Neural progenitor cell (in vitro differentiated cells): ENCODE measurements at regions not wholly inside any gene's neighbourhood (a gene's known extent, or its start where the extent isn't known, plus 50 kb on each side); places are given as distances from the start of the nearest gene placed in this dataset.

Source experiments
- DNase-seq: peaks from one replicate; pipeline ENCODE4 v3.0.0-alpha.2; 2016; ENCODE audit warnings: low spot score
- H2AFZ ChIP-seq: fragments of 200-600 bp; sonication (generic); replicated peaks from 2 replicates; pipeline ENCODE4 v1.6.1; 2016; ENCODE audit warnings: antibody characterized with exemption
- H3F3A ChIP-seq: fragments of 200-600 bp; sonication (generic); 2 replicates; pipeline ENCODE4 v1.6.1; 2016; ENCODE audit warnings: antibody characterized with exemption, low read depth
- H3K27ac ChIP-seq: fragments of 200-600 bp; sonication (generic); 2 replicates; pipeline ENCODE4 v1.5.1; 2016; ENCODE audit warnings: mild to moderate bottlenecking
- H3K27me3 ChIP-seq: fragments of 200-600 bp; sonication (generic); 2 replicates; pipeline ENCODE4 v1.6.1; 2016; ENCODE audit warnings: mild to moderate bottlenecking, moderate library complexity
- H3K36me3 ChIP-seq: fragments of 200-600 bp; sonication (generic); 2 replicates; pipeline ENCODE4 v1.5.1; 2016
- H3K4me1 ChIP-seq: fragments of 200-600 bp; sonication (generic); 2 replicates; pipeline ENCODE4 v1.6.1; 2016; ENCODE audit warnings: mixed run types
- H3K4me2 ChIP-seq: fragments of 200-600 bp; sonication (generic); 2 replicates; pipeline ENCODE4 v1.6.1; 2016
- H3K4me3 ChIP-seq: fragments of 200-600 bp; sonication (generic); 2 replicates; pipeline ENCODE4 v1.5.1; 2016
- H3K79me2 ChIP-seq: fragments of 200-600 bp; sonication (generic); 2 replicates; pipeline ENCODE4 v1.6.1; 2016; ENCODE audit warnings: low read depth
- H3K9ac ChIP-seq: fragments of 200-600 bp; sonication (generic); 2 replicates; pipeline ENCODE4 v1.6.1; 2016
- H3K9me3 ChIP-seq: fragments of 200-600 bp; sonication (generic); 2 replicates; pipeline ENCODE4 v1.5.1; 2016; ENCODE audit warnings: low read depth
- H4K20me1 ChIP-seq: fragments of 200-600 bp; sonication (generic); 2 replicates; pipeline ENCODE4 v1.6.1; 2016; ENCODE audit warnings: low read depth
- H3K27ac Mint-ChIP-seq: 3 replicates; pipeline ENCODE4 v1.8.0; 2021; ENCODE audit warnings: mixed read lengths
- H3K27me3 Mint-ChIP-seq: 2 replicates; pipeline ENCODE4 v1.8.0; 2022; ENCODE audit warnings: low read depth, mild to moderate bottlenecking, inconsistent platforms, moderate library complexity, mixed read lengths; ENCODE audit not compliant: insufficient read depth
- H3K36me3 Mint-ChIP-seq: 3 replicates; pipeline ENCODE4 v1.8.0; 2021; ENCODE audit warnings: mixed read lengths
- H3K4me1 Mint-ChIP-seq: 3 replicates; pipeline ENCODE4 v1.8.0; 2021; ENCODE audit warnings: mixed read lengths
- H3K4me3 Mint-ChIP-seq: 3 replicates; pipeline ENCODE4 v1.8.0; 2021; ENCODE audit warnings: mild to moderate bottlenecking, moderate library complexity, mixed read lengths
- H3K9me3 Mint-ChIP-seq: 3 replicates; pipeline ENCODE4 v1.8.0; 2020; ENCODE audit warnings: mixed read lengths
- CTCF ChIP-seq: fragments of 200-600 bp; sonication (generic); IDR thresholded peaks from 2 replicates; pipeline ENCODE4 v1.5.1; 2017; ENCODE audit warnings: antibody characterized with exemption, mild to moderate bottlenecking
- EZH2 ChIP-seq: fragments of 200-600 bp; sonication (generic); IDR thresholded peaks from 2 replicates; pipeline ENCODE4 v1.6.1; 2017; ENCODE audit warnings: antibody characterized with exemption, mild to moderate bottlenecking, moderate library complexity
- EZH2phosphoT487 ChIP-seq: fragments of 200-600 bp; sonication (generic); IDR thresholded peaks from 2 replicates; pipeline ENCODE4 v1.6.1; 2017; ENCODE audit warnings: antibody characterized with exemption

DNA sequence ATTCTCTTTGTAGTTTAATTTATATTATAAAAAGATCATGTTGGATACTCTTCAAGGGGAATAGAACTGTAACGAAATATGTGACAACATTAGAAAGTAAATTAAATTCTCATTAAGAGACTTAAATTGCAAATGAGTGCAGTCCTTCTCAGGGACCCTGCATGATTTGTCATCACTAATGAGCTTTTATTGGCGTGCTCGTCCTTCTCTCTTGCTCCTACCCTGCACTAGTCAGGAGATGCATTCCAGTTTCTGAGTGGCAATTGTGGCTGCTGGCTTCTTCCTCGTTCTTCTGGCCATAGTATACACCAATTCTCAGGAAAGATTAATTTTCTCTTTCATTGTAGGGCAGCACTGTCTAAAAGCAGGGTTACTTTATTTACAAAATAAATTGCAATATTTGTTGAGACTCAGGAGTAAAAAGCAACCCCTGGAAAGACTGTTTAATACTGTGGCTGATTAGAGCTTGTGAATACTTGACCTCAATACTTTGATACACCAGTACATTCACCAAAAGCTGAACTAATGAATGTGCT, 376.3 kb upstream of the CHD1 start:
- Histone ChIP-seq H3K27ac (no peak overlapping the region), H3K9ac (no peak overlapping the region), H3K4me1 (no peaks in the 10 kb centered on the region), H3F3A (no peaks in the 10 kb centered on the region), H3K36me3 (no peaks in the 10 kb centered on the region), H3K4me2 (no peak overlapping the region), H3K27me3 (no peaks in the 10 kb centered on the region), H3K9me3 (no peaks in the 10 kb centered on the region), H4K20me1 (no peaks in the 10 kb centered on the region), H2AFZ (no peak overlapping the region), H3K79me2 (no peaks in the 10 kb centered on the region), H3K4me3 (no peak overlapping the region)
- Mint-ChIP-seq H3K27ac (no peak overlapping the region), H3K36me3 (no peaks in the 10 kb centered on the region), H3K27me3 (no peaks in the 10 kb centered on the region), H3K4me1 (no peaks in the 10 kb centered on the region), H3K9me3 (no peaks in the 10 kb centered on the region), H3K4me3 (no peak overlapping the region)
- no peak for TF ChIP-seq CTCF
- no peak for TF ChIP-seq EZH2phosphoT487
- no peak for TF ChIP-seq EZH2
- no peak for DNase-seq

DNA sequence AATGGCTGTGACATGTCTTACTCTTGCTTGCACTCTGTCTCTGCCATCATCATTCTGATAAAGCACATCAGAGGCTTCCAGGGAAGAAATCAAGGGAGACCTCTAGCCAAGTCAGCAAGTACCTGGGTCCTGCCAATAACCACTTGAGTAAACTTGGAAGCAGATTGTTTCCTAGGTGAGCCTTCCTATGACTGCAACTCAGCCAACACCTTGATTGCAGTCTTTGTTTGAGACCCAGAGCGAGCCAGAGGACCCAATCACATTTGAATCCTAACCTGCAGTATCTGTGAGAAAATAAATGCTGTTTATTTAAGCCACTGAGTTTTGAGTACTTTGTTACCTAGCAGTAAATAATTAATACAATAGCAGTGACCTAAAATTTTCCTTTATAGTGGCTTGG, 356.8 kb upstream of the CHD1 start:
- Mint-ChIP-seq H3K36me3 (no peaks in the 10 kb centered on the region), H3K27me3 (no peaks in the 10 kb centered on the region), H3K4me1 (no peaks in the 10 kb centered on the region), H3K27ac (no peak overlapping the region), H3K4me3 (no peak overlapping the region), H3K9me3 (no peaks in the 10 kb centered on the region)
- no peaks in the 10 kb centered on the region for H3K27me3 ChIP-seq
- no peak overlapping the region for H3K4me3 ChIP-seq
- no peak for DNase-seq
- no peaks in the 10 kb centered on the region for H3F3A ChIP-seq
- no peaks in the 10 kb centered on the region for H3K4me1 ChIP-seq
- no peak overlapping the region for H3K9ac ChIP-seq
- no peak overlapping the region for H2AFZ ChIP-seq
- no peaks in the 10 kb centered on the region for H4K20me1 ChIP-seq
- TF ChIP-seq EZH2 (no peak), CTCF (no peak), EZH2phosphoT487 (no peak)
- H3K9me3 ChIP-seq: no peaks in the 10 kb centered on the region
- H3K4me2 ChIP-seq: no peak overlapping the region
- no peak overlapping the region for H3K27ac ChIP-seq
- no peaks in the 10 kb centered on the region for H3K79me2 ChIP-seq
- H3K36me3 ChIP-seq: no peaks in the 10 kb centered on the region

GRCh38 chr5:99275128-99275527, 346.3 kb upstream of the CHD1 start:
- no peak for DNase-seq
- Histone ChIP-seq H4K20me1 (no peaks in the 10 kb centered on the region), H3K27ac (no peak overlapping the region), H3K79me2 (no peaks in the 10 kb centered on the region), H3K4me2 (no peak overlapping the region), H3K9me3 (no peaks in the 10 kb centered on the region), H3K36me3 (no peaks in the 10 kb centered on the region), H3K4me3 (no peak overlapping the region), H3F3A (no peaks in the 10 kb centered on the region), H2AFZ (no peak overlapping the region), H3K4me1 (no peaks in the 10 kb centered on the region), H3K9ac (no peak overlapping the region), H3K27me3 (no peaks in the 10 kb centered on the region)
- H3K36me3 Mint-ChIP-seq: no peaks in the 10 kb centered on the region
- H3K9me3 Mint-ChIP-seq: no peaks in the 10 kb centered on the region
- no peaks in the 10 kb centered on the region for H3K4me1 Mint-ChIP-seq
- H3K27ac Mint-ChIP-seq: no peak overlapping the region
- no peaks in the 10 kb centered on the region for H3K27me3 Mint-ChIP-seq
- no peak for TF ChIP-seq EZH2
- TF ChIP-seq CTCF: no peak
- TF ChIP-seq EZH2phosphoT487: no peak
- no peak overlapping the region for H3K4me3 Mint-ChIP-seq
